Choroid plexus epithelial cell (primary cell): ENCODE measurements at regions not wholly inside any gene's neighbourhood (a gene's known extent, or its start where the extent isn't known, plus 50 kb on each side); places are given as distances from the start of the nearest gene placed in this dataset.
A peak's percentile ranks its signal among the peaks of the same experiment; 100 is the strongest.
"Not testable (repeated sequence)": the region's sequence is repeated elsewhere in the genome, so short reads cannot be mapped to it uniquely, and the experiment has no call there.

Source experiments
- DNase-seq: peaks from one replicate; pipeline ENCODE4 v3.0.0-alpha.2; 2010; ENCODE audit warnings: low read depth
- H3K4me3 ChIP-seq: 2 replicates; pipeline ENCODE4 v1.5.1; 2011; ENCODE audit warnings: low read depth, mild to moderate bottlenecking, control low read depth, low read length, moderate library complexity
- CTCF ChIP-seq: conservative IDR thresholded peaks from 2 replicates; pipeline ENCODE4 v1.5.1; 2011; ENCODE audit warnings: low read depth, mild to moderate bottlenecking, control low read depth, inconsistent platforms, low read length, moderate library complexity

GRCh38 chr10:33026422-33026821, 68.4 kb upstream of the ITGB1 start:
- DNase-seq: no peak
- no peak overlapping the region for H3K4me3 ChIP-seq
- no peak for TF ChIP-seq CTCF

GRCh38 chr10:33025910-33026309, 67.9 kb upstream of the ITGB1 start:
- H3K4me3 ChIP-seq: no peak overlapping the region
- DNase-seq: no peak

GRCh38 chr10:33025039-33025438, 67.0 kb upstream of the ITGB1 start:
- TF ChIP-seq CTCF: no peak
- DNase-seq: no peak
- H3K4me3 ChIP-seq: no peak overlapping the region

More at GRCh38 chr10:33025910-33026309, 67.9 kb upstream of the ITGB1 start:
- TF ChIP-seq CTCF: no peak

GRCh38 chr10:33022691-33023090, 64.7 kb upstream of the ITGB1 start:
- TF ChIP-seq CTCF: no peak
- DNase-seq: no peak
- no peak overlapping the region for H3K4me3 ChIP-seq

- TF ChIP-seq CTCF: no peak
- no peak overlapping the region for H3K4me3 ChIP-seq
- no peak for DNase-seq
Observed at GRCh38 chr10:33022090-33022489, 64.1 kb upstream of the ITGB1 start.

- TF ChIP-seq CTCF: no peak
- H3K4me3 ChIP-seq: no peak overlapping the region
- DNase-seq: no peak
Observed at GRCh38 chr10:33016988-33017387, 59.0 kb upstream of the ITGB1 start.

- peak; percentile 8 for TF ChIP-seq CTCF
- peak; percentile 75 for DNase-seq
- no peak overlapping the region for H3K4me3 ChIP-seq
Observed at GRCh38 chr10:33015761-33016547, 57.9 kb upstream of the ITGB1 start.

GRCh38 chr10:33013331-33013730, 55.3 kb upstream of the ITGB1 start:
- not testable (repeated sequence) for H3K4me3 ChIP-seq, DNase-seq
